K562 (cell line): ENCODE measurements at regions not wholly inside any gene's neighbourhood (a gene's known extent, or its start where the extent isn't known, plus 50 kb on each side); places are given as distances from the start of the nearest gene placed in this dataset.

ENCODE experiments used
- CTCF ChIP-seq, 3 experiments: IDR thresholded peaks in 2 of 3; conservative IDR thresholded peaks in 1 of 3; 2 replicates each; pipeline ENCODE4 v1.5.1; 2011 to 2012; ENCODE audit warnings: low read length in 3 of 3, mild to moderate bottlenecking in 3 of 3, control low read depth in 2 of 3, improper control_type of control experiment in 1 of 3, inconsistent platforms in 1 of 3, low read depth in 1 of 3, mixed read lengths in 1 of 3, moderate library complexity in 1 of 3; ENCODE audit not compliant: insufficient read depth in 2 of 3
- FOXP1 ChIP-seq: sonication (generic); formaldehyde crosslinking; IDR thresholded peaks from 2 replicates; pipeline ENCODE4 v1.8.0; 2022; ENCODE audit warnings: mild to moderate bottlenecking, missing genetic modification reagents
- POLR2AphosphoS5 ChIP-seq: IDR thresholded peaks from 2 replicates; pipeline ENCODE4 v1.6.1; 2011; ENCODE audit warnings: mild to moderate bottlenecking, low read depth, low read length, moderate library complexity; ENCODE audit not compliant: control insufficient read depth, insufficient read depth
- RAD21 ChIP-seq, 2 experiments: fragments of 250-450 bp in 1 of 2; fragments of 450-650 bp in 1 of 2; sonication (Bioruptor Pico) in 1 of 2; formaldehyde crosslinking in 1 of 2; IDR thresholded peaks in 1 of 2; conservative IDR thresholded peaks in 1 of 2; 2 replicates each; pipeline versions ENCODE4 v1.4.0 to v1.8.0; 2020 to 2022; ENCODE audit warnings: mild to moderate bottlenecking in 2 of 2, moderate library complexity in 1 of 2
- SNRNP70 ChIP-seq: fragments of 200-400 bp; formaldehyde crosslinking; optimal IDR thresholded peaks from 2 replicates; pipeline ENCODE3; 2017; ENCODE audit warnings: low read depth, low read length
- TCF7 ChIP-seq: sonication (generic); IDR thresholded peaks from 2 replicates; pipeline ENCODE4 v1.6.1; 2016; ENCODE audit warnings: antibody characterized with exemption, borderline replicate concordance
- TEAD4 ChIP-seq, 2 experiments: sonication (generic) in 1 of 2; formaldehyde crosslinking in 1 of 2; IDR thresholded peaks; 2 replicates each; pipeline versions ENCODE4 v1.6.1 to v1.8.0; 2012 to 2022; ENCODE audit warnings: borderline replicate concordance in 1 of 2, inconsistent platforms in 1 of 2, low read length in 1 of 2, mild to moderate bottlenecking in 1 of 2, missing genetic modification reagents in 1 of 2
- ZNF239 ChIP-seq: fragments of 250-450 bp; sonication (Bioruptor Pico); IDR thresholded peaks from 2 replicates; pipeline ENCODE4 v1.4.0; 2020; ENCODE audit warnings: mild to moderate bottlenecking
- ZNF407 ChIP-seq: fragments of 450-650 bp; IDR thresholded peaks from 2 replicates; pipeline ENCODE4 v1.6.1; 2016; ENCODE audit warnings: low read depth

- TF ChIP-seq POLR2AphosphoS5 (no peak), CTCF (IDR thresholded peaks at IDR 0.05 in 2 of 3, conservative IDR thresholded peaks at IDR 0.05 in 1 of 3; ENCODE audit: insufficient read depth in 2 of 3, low read depth in 1 of 3, low read length in 3 of 3) (no peak), ZNF239 (CRISPR knock-in tag) (no peak), TCF7 (no peak), TEAD4 (IDR thresholded peaks at IDR 0.05; ENCODE audit: low read length) (no peak), TEAD4 (CRISPR knock-in tag; IDR thresholded peaks at IDR 0.05; ENCODE audit: borderline replicate concordance) (no peak), SNRNP70 (no peak), ZNF407 (no peak), FOXP1 (CRISPR knock-in tag) (no peak), RAD21 (CRISPR knock-in tag; conservative IDR thresholded peaks at IDR 0.05 in 1 of 2, IDR thresholded peaks at IDR 0.05 in 1 of 2) (no peak)
These were observed 479.5 kb downstream of the SPATA31A7 start for GRCh38 chr9:61669352-61669751.
